G401 (cell line): ENCODE measurements at regions not wholly inside any gene's neighbourhood (a gene's known extent, or its start where the extent isn't known, plus 50 kb on each side); places are given as distances from the start of the nearest gene placed in this dataset.

ENCODE experiments used
- DNase-seq: peaks from one replicate; pipeline ENCODE4 v3.0.0-alpha.2; 2015; ENCODE audit warnings: low spot score
- in situ Hi-C: cut with HindIII; loops from 2 replicates; pipeline ENCODE4 v1.10.0; 2016; ENCODE audit warnings: low sequenced_read_pairs, mixed read lengths

GRCh38 chr6:132868057-132868456 lies 53.7 kb downstream of the RPS12 start:
- in situ Hi-C loops: no loop called here
- no peak for DNase-seq

DNA sequence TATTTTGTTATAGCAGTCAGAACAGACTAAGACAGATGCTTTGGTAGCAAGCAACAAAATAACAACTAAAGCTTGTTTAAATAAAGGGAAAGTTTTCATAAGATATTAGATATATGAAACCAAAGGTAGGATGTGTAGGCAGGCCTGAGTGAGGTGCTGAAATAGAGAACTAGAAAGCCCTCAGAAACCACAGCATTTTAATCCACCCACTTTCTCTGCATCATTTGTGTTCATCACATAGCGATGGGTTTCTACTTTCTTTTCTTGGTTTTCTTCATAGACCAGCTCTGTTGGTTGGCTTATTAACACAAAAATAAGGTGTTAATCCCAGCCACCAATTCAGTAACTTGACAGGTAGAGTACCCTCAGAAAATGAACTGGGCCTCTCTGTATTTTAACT lies 58.6 kb downstream of the RPS12 start:
- no peak for DNase-seq
- in situ Hi-C loops: no loop called here

DNA sequence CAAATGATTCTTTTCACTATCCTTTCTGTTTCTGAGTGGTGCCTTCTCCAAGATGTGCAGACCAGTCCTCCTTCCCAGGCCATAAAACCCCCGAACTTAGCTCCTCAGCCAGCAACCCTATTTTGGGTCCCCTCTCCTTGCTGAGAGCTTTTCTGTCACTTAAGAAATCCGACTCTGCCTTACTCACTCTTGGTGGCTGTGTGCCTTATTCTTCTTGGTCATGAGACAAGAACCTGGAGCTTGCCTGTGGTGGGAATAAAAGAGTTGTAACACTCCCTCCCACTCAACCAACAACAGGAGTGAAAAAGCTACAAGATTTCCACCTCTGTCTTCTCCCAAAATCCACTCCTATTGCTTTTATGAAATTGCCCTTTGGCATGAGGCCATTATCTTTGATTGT lies 62.6 kb downstream of the RPS12 start:
- DNase-seq: no peak
- in situ Hi-C loops: no loop called here

DNA sequence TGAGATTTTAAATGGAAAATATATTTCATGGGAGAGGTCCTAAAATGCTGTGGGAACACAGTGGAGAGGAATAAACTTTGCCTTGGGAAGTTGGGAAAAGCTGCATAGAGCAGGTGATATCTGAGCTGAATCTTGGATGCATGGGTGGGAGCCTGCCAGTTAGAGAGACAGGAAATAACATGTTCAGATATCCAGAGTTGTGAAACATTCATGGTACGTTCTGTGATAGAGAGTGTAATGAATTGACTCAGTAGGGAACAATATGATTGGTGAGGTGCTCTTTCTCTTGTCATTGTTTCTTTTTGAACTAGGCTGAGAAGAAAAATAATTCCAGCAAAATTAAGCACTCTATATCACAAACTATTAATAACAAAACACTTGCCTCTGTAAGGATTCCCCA lies 72.8 kb downstream of the RPS12 start:
- in situ Hi-C loops: no loop called here
- no peak for DNase-seq

GRCh38 chr6:132888701-132889100 lies 74.3 kb downstream of the RPS12 start:
- no peak for DNase-seq
- in situ Hi-C loops: no loop called here

- no peak for DNase-seq
- in situ Hi-C loops: no loop called here
Observed at GRCh38 chr6:132892929-132893771, 78.8 kb downstream of the RPS12 start.

DNA sequence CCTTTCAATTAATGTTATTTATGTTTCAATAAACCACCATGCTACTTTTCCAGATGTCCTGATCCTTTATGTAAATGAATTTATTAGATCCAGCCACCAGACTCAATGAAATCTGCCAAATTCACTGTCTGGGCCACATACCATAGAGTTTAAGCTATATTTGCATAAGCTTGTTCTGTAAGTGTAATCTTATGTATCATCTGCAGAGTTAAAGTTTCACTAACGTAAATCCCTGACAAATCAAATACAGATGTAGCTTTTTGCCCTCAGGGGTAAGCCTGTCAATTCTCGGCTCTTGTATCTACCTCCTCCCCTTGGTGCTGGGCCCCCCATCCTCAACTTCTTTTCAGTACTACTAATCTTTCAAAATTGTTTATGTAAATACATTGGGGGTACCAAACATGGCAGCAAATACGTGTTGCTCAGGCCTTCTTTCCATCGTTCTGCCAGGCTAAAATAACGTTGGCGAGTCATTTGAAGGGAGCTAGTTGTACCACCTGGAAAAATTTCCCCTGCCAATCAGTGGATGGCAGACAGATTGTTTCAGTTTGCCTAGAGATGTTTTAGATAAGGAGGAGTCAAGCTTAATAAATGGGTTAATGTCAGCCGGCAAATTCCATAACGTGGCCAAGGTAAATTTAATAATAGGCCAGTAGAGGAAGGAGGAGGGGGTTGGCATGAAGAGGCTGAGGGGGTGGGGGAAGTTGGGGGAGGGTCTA lies 79.6 kb downstream of the RPS12 start:
- DNase-seq: no peak
- in situ Hi-C loops: no loop called here

DNA sequence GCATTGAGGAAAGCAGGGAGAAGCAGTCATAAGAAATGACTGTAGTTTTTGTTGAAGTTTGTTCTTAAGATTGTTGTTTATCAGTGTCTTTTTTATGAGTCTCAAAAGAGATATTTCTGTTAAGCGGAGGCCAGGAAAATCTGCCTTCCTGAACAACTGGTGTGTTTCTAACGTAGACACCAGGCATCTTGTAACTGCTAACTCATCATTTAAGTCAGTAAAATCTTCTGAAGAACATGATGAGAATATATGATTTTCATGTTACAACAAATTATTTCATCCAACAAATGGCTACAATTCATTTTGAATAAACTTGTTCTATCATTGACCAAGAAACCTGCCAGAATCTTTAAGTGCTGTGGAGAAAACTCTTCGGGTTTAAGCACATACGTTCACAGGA lies 84.0 kb downstream of the RPS12 start:
- no peak for DNase-seq
- in situ Hi-C loops: no loop called here

- DNase-seq: no peak
- in situ Hi-C loops: no loop called here
Observed at GRCh38 chr6:132900849-132901248, 86.5 kb downstream of the RPS12 start.

- in situ Hi-C loops: no loop called here
Observed at GRCh38 chr6:132902901-132903300, 88.5 kb downstream of the RPS12 start.

GRCh38 chr6:132907231-132907630 lies 92.9 kb downstream of the RPS12 start:
- in situ Hi-C loops: no loop called here

More at GRCh38 chr6:132902901-132903300, 88.5 kb downstream of the RPS12 start:
- DNase-seq: no peak

GRCh38 chr6:132907914-132908313 lies 93.5 kb downstream of the RPS12 start:
- no peak for DNase-seq
- in situ Hi-C loops: no loop called here

More at GRCh38 chr6:132907231-132907630, 92.9 kb downstream of the RPS12 start:
- no peak for DNase-seq

- in situ Hi-C loops: no loop called here
- DNase-seq: no peak
Observed at GRCh38 chr6:132909742-132910141, 95.4 kb downstream of the RPS12 start.

GRCh38 chr6:132910759-132911158 lies 96.4 kb downstream of the RPS12 start:
- in situ Hi-C loops: no loop called here
- no peak for DNase-seq

- DNase-seq: no peak
- in situ Hi-C loops: no loop called here
Observed at GRCh38 chr6:132919045-132919860, 104.9 kb downstream of the RPS12 start.

GRCh38 chr6:132927713-132928112 lies 113.3 kb downstream of the RPS12 start:
- in situ Hi-C loops: no loop called here
- no peak for DNase-seq

GRCh38 chr6:132929141-132929540 lies 114.8 kb downstream of the RPS12 start:
- in situ Hi-C loops: no loop called here
- no peak for DNase-seq

GRCh38 chr6:132931313-132931712 lies 116.9 kb downstream of the RPS12 start:
- in situ Hi-C loops: no loop called here

DNA sequence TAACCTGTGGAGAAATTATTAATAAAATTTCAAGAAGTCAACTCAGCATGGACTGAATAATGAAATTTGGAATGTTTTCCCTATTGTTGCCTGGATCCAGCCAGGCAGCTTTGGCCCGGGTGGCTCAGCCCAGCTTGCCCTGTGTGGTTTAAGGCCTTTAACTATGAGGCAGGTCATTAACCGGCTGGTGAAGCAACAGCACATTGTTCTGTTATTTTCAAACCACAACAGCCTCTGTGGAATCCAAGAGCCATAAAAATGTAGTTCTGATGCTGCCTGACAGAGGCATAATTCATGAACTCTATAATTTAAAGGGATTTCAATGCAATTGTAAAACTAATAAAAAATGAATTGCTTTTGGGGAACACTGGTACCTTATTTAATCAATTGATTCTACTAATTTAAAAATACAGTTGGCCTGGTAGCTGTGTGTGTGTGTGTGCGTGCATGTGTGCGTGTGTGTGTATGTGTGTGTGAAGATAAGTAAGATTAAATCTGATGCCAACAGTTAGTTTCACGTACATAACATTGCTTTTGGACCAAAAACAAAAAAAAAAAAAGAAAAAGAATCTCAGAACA lies 117.7 kb downstream of the RPS12 start:
- no peak for DNase-seq
- in situ Hi-C loops: no loop called here

More at GRCh38 chr6:132931313-132931712, 116.9 kb downstream of the RPS12 start:
- DNase-seq: no peak
